Mucosa of stomach (tissue), 1 donor: ENCODE measurements at regions not wholly inside any gene's neighbourhood (a gene's known extent, or its start where the extent isn't known, plus 50 kb on each side); places are given as distances from the start of the nearest gene placed in this dataset.

Source experiments
- H3K27me3 ChIP-seq: one replicate; pipeline ENCODE4 v1.7.0; 2013; ENCODE audit warnings: mild to moderate bottlenecking, low read length; ENCODE audit not compliant: control insufficient read depth, insufficient read depth
- H3K36me3 ChIP-seq: one replicate; pipeline ENCODE4 v1.7.0; 2013; ENCODE audit warnings: low read length; ENCODE audit not compliant: control insufficient read depth, insufficient read depth
- H3K4me1 ChIP-seq: one replicate; pipeline ENCODE4 v1.7.0; 2013; ENCODE audit warnings: mild to moderate bottlenecking, low read length; ENCODE audit not compliant: control insufficient read depth, insufficient read depth
- H3K4me3 ChIP-seq: one replicate; pipeline ENCODE4 v1.7.0; 2013; ENCODE audit warnings: low read length
- H3K9ac ChIP-seq: one replicate; pipeline ENCODE4 v1.7.0; 2013; ENCODE audit warnings: mild to moderate bottlenecking, low read length, moderate library complexity
- H3K9me3 ChIP-seq: one replicate; pipeline ENCODE4 v1.7.0; 2013; ENCODE audit warnings: mild to moderate bottlenecking, low read length, moderate library complexity; ENCODE audit not compliant: control insufficient read depth
- donor health status: Pancreatic carcinoma.

GRCh38 chr12:127542931-127543330 lies 724.0 kb upstream of the TMEM132C start:
- peaks cover 4% of the 10 kb centered on the region for H3K4me1 ChIP-seq
- H3K27me3 ChIP-seq, result no peaks in the 10 kb centered on the region
- H3K9me3 ChIP-seq, result no peaks in the 10 kb centered on the region
- H3K4me3 ChIP-seq, result no peak overlapping the region
- no peaks in the 10 kb centered on the region for H3K36me3 ChIP-seq
- H3K9ac ChIP-seq, result no peak overlapping the region

GRCh38 chr12:127546721-127547505 lies 720.1 kb upstream of the TMEM132C start:
- Histone ChIP-seq H3K4me3 (no peak overlapping the region), H3K36me3 (no peaks in the 10 kb centered on the region), H3K4me1 (peaks cover 4% of the 10 kb centered on the region), H3K9ac (no peak overlapping the region), H3K27me3 (no peaks in the 10 kb centered on the region), H3K9me3 (no peaks in the 10 kb centered on the region)

DNA sequence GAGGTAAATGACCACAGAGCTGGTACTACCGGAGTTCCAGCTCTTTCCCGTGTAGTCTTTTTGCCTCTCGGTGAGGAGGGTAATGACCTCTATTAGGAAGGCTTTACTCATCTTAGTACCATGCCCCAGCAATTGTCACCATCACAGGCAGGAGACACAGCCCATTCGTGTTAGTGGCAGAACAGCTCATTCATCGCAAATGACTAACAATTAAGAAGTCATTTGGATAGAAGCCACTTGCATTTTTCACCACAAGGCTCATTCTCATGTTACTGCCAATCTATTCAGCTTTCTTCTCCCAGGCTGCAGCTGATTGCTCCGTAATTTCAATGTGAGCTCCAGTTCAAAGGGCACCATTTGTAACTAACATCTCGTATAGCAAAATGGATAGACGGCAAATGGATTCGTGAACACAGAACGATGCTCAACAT lies 718.8 kb upstream of the TMEM132C start:
- no peaks in the 10 kb centered on the region for H3K9me3 ChIP-seq
- no peaks in the 10 kb centered on the region for H3K36me3 ChIP-seq
- no peak overlapping the region for H3K4me3 ChIP-seq
- H3K27me3 ChIP-seq, result no peaks in the 10 kb centered on the region
- no peak overlapping the region for H3K9ac ChIP-seq
- H3K4me1 ChIP-seq, result no peaks in the 10 kb centered on the region

GRCh38 chr12:127550271-127550670 lies 716.7 kb upstream of the TMEM132C start:
- Histone ChIP-seq H3K27me3 (no peaks in the 10 kb centered on the region), H3K9me3 (no peaks in the 10 kb centered on the region), H3K9ac (no peak overlapping the region), H3K4me3 (no peak overlapping the region), H3K36me3 (no peaks in the 10 kb centered on the region), H3K4me1 (no peaks in the 10 kb centered on the region)

DNA sequence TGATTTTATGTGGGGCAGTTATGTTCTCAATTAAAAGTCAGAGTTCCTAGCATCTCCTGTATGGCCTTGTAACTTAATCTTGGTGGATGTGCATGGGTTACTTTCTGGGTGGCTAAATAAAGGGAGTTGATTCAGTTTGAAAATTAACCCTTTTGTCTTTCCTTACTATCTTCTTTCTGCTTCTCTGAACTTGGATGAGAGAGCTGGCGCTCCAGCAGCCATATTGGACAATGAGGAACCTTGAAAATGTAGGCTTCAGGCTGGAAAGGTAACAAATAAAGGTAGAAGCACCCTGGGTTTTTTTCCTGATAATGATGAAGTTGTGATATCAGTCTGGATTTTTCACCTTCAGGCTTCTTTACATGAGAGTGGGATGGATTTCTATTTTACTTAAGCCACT lies 714.1 kb upstream of the TMEM132C start:
- H3K4me3 ChIP-seq, result no peak overlapping the region
- no peaks in the 10 kb centered on the region for H3K4me1 ChIP-seq
- no peaks in the 10 kb centered on the region for H3K36me3 ChIP-seq
- H3K9me3 ChIP-seq, result no peaks in the 10 kb centered on the region
- H3K27me3 ChIP-seq, result no peaks in the 10 kb centered on the region
- H3K9ac ChIP-seq, result no peak overlapping the region

DNA sequence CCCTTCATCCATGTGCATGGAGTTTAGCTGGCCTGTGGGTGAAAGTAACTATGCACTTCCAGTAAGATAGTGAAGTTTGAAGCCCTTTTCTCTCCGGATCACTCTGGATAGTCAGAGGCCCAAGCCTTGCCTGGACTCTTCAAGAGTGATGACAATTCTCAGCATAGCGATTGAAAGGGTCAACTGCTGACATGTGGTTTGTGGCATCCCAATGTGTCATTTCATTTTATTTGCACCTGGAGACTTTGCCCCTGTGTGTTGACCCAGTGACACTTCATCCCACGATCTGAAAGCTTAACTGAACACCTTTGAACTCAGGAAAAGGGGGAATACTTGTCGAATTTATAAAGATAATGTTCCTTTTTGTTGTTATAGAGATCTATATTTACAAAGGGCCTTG lies 711.9 kb upstream of the TMEM132C start:
- Histone ChIP-seq H3K9me3 (no peaks in the 10 kb centered on the region), H3K9ac (no peak overlapping the region), H3K36me3 (no peaks in the 10 kb centered on the region), H3K27me3 (no peaks in the 10 kb centered on the region), H3K4me1 (no peaks in the 10 kb centered on the region), H3K4me3 (no peak overlapping the region)

DNA sequence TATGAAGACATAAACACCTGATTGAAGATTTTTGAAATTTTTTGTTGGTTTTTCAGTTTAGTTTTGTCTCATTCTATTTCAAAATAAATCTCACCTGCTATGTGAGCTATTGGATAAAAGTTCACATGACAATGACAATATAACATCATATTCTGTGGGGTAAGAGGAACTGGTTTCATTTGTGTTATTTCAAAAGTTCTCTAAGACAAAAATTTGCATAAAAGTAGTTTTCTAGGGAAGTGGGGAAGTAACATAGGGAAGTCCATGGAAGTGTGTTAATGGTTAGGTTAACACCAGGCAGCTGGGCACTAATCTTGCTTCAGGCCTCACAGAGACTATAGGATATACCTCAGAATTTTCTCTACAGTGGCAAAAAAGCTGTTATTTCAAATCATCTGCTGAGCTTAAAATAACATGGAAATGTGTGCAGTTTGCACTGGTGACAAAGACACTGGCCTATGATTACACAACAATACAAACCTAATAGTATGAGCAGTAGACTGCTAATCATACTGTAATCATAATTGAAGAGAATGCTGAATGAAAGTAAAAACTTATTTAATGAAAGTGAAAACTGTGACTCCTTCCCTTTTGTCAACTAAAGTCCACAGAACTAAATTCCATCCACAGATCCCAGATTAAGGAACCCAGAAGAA lies 710.6 kb upstream of the TMEM132C start:
- H3K4me1 ChIP-seq, result no peaks in the 10 kb centered on the region
- no peaks in the 10 kb centered on the region for H3K9me3 ChIP-seq
- no peak overlapping the region for H3K9ac ChIP-seq
- H3K4me3 ChIP-seq, result no peak overlapping the region
- H3K36me3 ChIP-seq, result no peaks in the 10 kb centered on the region
- no peaks in the 10 kb centered on the region for H3K27me3 ChIP-seq

DNA sequence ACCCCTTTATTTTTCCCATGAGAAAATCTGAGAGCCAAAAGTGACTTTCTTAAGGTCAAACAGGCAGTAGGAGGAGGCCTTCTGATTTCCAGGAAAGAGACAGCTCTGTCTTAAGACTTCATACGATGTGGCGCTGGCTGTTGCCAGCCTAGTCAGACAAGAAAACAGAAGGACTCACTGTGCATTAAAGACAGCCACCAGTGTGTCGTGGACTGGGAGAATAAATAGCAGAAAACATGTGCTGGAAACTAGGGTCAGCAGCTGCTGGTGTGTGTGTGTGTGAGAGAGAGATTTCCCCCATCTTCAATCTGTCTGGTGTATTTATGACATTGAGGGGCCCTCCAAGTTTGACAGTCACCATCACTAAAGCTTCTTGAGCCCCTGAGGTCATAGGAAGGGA lies 708.6 kb upstream of the TMEM132C start:
- no peak overlapping the region for H3K4me3 ChIP-seq
- H3K36me3 ChIP-seq, result no peaks in the 10 kb centered on the region
- H3K9ac ChIP-seq, result no peak overlapping the region

GRCh38 chr12:127559349-127560040 lies 707.5 kb upstream of the TMEM132C start:
- H3K27me3 ChIP-seq, result no peaks in the 10 kb centered on the region
- H3K9ac ChIP-seq, result no peak overlapping the region
- H3K36me3 ChIP-seq, result no peaks in the 10 kb centered on the region
- no peak overlapping the region for H3K4me3 ChIP-seq
- no peaks in the 10 kb centered on the region for H3K4me1 ChIP-seq
- no peaks in the 10 kb centered on the region for H3K9me3 ChIP-seq

More for the DNA sequence above, 708.6 kb upstream of the TMEM132C start:
- Histone ChIP-seq H3K27me3 (no peaks in the 10 kb centered on the region), H3K4me1 (no peaks in the 10 kb centered on the region), H3K9me3 (no peaks in the 10 kb centered on the region)

- H3K4me3 ChIP-seq, result no peak overlapping the region
- no peaks in the 10 kb centered on the region for H3K36me3 ChIP-seq
- H3K4me1 ChIP-seq, result no peaks in the 10 kb centered on the region
- no peaks in the 10 kb centered on the region for H3K9me3 ChIP-seq
- H3K27me3 ChIP-seq, result no peaks in the 10 kb centered on the region
- H3K9ac ChIP-seq, result no peak overlapping the region
Observed at GRCh38 chr12:127560041-127560478, 706.9 kb upstream of the TMEM132C start.

DNA sequence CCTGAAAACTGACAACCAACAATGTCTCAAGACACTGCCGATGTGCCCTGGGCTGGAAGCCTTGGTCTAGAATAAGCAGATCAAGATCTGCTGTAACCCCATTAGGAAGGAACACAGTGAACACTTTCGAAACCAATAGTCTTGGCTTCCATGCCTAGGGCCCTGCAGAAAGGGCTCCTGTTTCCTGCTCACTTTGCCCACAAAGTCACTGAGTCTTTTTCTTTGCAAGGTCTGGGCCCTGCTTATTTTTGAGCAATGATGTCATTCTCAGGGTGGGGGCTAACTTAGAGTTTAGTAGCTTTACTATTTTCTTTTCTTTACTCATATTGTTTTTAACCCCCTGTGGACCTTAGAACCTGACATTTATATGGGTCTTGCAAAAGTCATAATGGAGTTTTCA lies 704.2 kb upstream of the TMEM132C start:
- no peaks in the 10 kb centered on the region for H3K4me1 ChIP-seq
- H3K9ac ChIP-seq, result no peak overlapping the region
- H3K36me3 ChIP-seq, result no peaks in the 10 kb centered on the region
- H3K9me3 ChIP-seq, result no peaks in the 10 kb centered on the region
- H3K4me3 ChIP-seq, result no peak overlapping the region
- H3K27me3 ChIP-seq, result no peaks in the 10 kb centered on the region

GRCh38 chr12:127565241-127565640 lies 701.7 kb upstream of the TMEM132C start:
- Histone ChIP-seq H3K27me3 (peaks cover 3% of the 10 kb centered on the region), H3K4me3 (no peak overlapping the region), H3K36me3 (no peaks in the 10 kb centered on the region), H3K9ac (no peak overlapping the region), H3K9me3 (no peaks in the 10 kb centered on the region), H3K4me1 (no peaks in the 10 kb centered on the region)
